IMR-90 (cell line): ENCODE measurements at regions not wholly inside any gene's neighbourhood (a gene's known extent, or its start where the extent isn't known, plus 50 kb on each side); places are given as distances from the start of the nearest gene placed in this dataset.

Experiments
- ATAC-seq: fragments of 200-7000 bp; cut with Tn5 transposase; 2 replicates; pipeline ENCODE4 v1.9.1; 2020; ENCODE audit warnings: low read depth, mild to moderate bottlenecking, moderate library complexity
- BruUV-seq: library from RNA; stranded (reverse); fragments of 400-500 nt; replicated peaks from 2 replicates; lab custom pipeline; 2021; lab: Mats Ljungman, UMichigan
- CTCF ChIA-PET: fragments of 300-600 bp; formaldehyde crosslinking; extraction: SDS; loops from one replicate; lab custom pipeline; 2021; ENCODE audit warnings: antibody characterized with exemption; lab: Yijun Ruan, JAX
- POLR2A ChIA-PET: fragments of 300-600 bp; sonication (Branson Sonifier 250); formaldehyde crosslinking; loops from one replicate; lab custom pipeline; 2022; ENCODE audit warnings: antibody characterized with exemption; ENCODE audit not compliant: unreplicated experiment; lab: Charles Lee
- DNase-seq: peaks from one replicate; pipeline ENCODE4 v3.0.0; 2013
- H2AFZ ChIP-seq: replicated peaks from 2 replicates; pipeline ENCODE3; 2013; ENCODE audit warnings: low read length, mild to moderate bottlenecking; ENCODE audit not compliant: poor library complexity
- H2AK5ac ChIP-seq: 2 replicates; pipeline ENCODE4 v1.6.1; 2013; ENCODE audit warnings: low read depth, low read length, inconsistent platforms
- H2AK9ac ChIP-seq: replicated peaks from 2 replicates; pipeline ENCODE3; 2013; ENCODE audit warnings: mild to moderate bottlenecking, low read depth, low read length, moderate library complexity; ENCODE audit not compliant: poor library complexity
- H2BK120ac ChIP-seq: 2 replicates; pipeline ENCODE4 v1.6.1; 2013; ENCODE audit warnings: low read depth, low read length, inconsistent platforms
- H2BK15ac ChIP-seq: 3 replicates; pipeline ENCODE4 v1.6.1; 2013; ENCODE audit warnings: low read depth, low read length, inconsistent platforms
- H2BK20ac ChIP-seq: 2 replicates; pipeline ENCODE4 v1.6.1; 2013; ENCODE audit warnings: low read depth, mild to moderate bottlenecking, inconsistent platforms, low read length, moderate library complexity
- H2BK5ac ChIP-seq: 2 replicates; pipeline ENCODE4 v1.6.1; 2013; ENCODE audit warnings: mild to moderate bottlenecking, low read depth, low read length, inconsistent platforms; ENCODE audit not compliant: poor library complexity, severe bottlenecking
- H3K14ac ChIP-seq: replicated peaks from 2 replicates; pipeline ENCODE4 v1.6.1; 2013; ENCODE audit warnings: low read depth, low read length, inconsistent platforms
- H3K18ac ChIP-seq: 2 replicates; pipeline ENCODE4 v1.6.1; 2013; ENCODE audit warnings: low read depth, low read length, control low read depth
- H3K23ac ChIP-seq: 2 replicates; pipeline ENCODE4 v1.6.1; 2013; ENCODE audit warnings: low read depth, low read length, inconsistent platforms
- H3K27ac ChIP-seq: 2 replicates; pipeline ENCODE4 v1.5.1; 2013; ENCODE audit warnings: mild to moderate bottlenecking, control low read depth, low read length; ENCODE audit not compliant: insufficient read depth
- H3K27me3 ChIP-seq: 2 replicates; pipeline ENCODE4 v1.6.1; 2013; ENCODE audit warnings: low read length; ENCODE audit not compliant: control insufficient read depth, insufficient read depth
- H3K36me3 ChIP-seq: 2 replicates; pipeline ENCODE4 v1.6.1; 2013; ENCODE audit warnings: low read length, mixed read lengths; ENCODE audit not compliant: control insufficient read depth, insufficient read depth
- H3K4ac ChIP-seq: 2 replicates; pipeline ENCODE4 v1.6.1; 2013; ENCODE audit warnings: low read depth, low read length, inconsistent platforms
- H3K4me1 ChIP-seq: 2 replicates; pipeline ENCODE4 v1.6.1; 2013; ENCODE audit warnings: low read length, mixed read lengths; ENCODE audit not compliant: control insufficient read depth, insufficient read depth
- H3K4me2 ChIP-seq: 2 replicates; pipeline ENCODE4 v1.6.1; 2013; ENCODE audit warnings: low read depth, mild to moderate bottlenecking, control low read depth, low read length, moderate library complexity
- H3K4me3 ChIP-seq: 2 replicates; pipeline ENCODE4 v1.5.1; 2013; ENCODE audit warnings: low read depth, mild to moderate bottlenecking, control low read depth, low read length, moderate library complexity; ENCODE audit not compliant: insufficient read depth
- H3K56ac ChIP-seq: 2 replicates; pipeline ENCODE4 v1.6.1; 2013; ENCODE audit warnings: low read length, inconsistent platforms; ENCODE audit not compliant: insufficient read depth; ENCODE audit errors: extremely low read depth
- H3K79me1 ChIP-seq, 2 experiments: 2 replicates each; pipeline ENCODE4 v1.6.1; 2013; ENCODE audit warnings: low read length in 2 of 2, inconsistent platforms in 1 of 2, low read depth in 1 of 2
- H3K9ac ChIP-seq: 2 replicates; pipeline ENCODE4 v1.6.1; 2013; ENCODE audit warnings: low read depth, low read length, control low read depth
- H3K9me1 ChIP-seq: 2 replicates; pipeline ENCODE4 v1.6.1; 2013; ENCODE audit warnings: low read length, inconsistent platforms; ENCODE audit not compliant: insufficient read depth
- H3K9me3 ChIP-seq: 2 replicates; pipeline ENCODE4 v1.6.1; 2013; ENCODE audit warnings: low read length; ENCODE audit not compliant: control insufficient read depth, insufficient read depth
- H4K20me1 ChIP-seq: 2 replicates; pipeline ENCODE4 v1.6.1; 2013; ENCODE audit warnings: low read length, inconsistent platforms; ENCODE audit not compliant: insufficient read depth
- H4K5ac ChIP-seq: 2 replicates; pipeline ENCODE4 v1.6.1; 2013; ENCODE audit warnings: mild to moderate bottlenecking, low read depth, low read length, control low read depth
- H4K8ac ChIP-seq, 2 experiments: 2 replicates each; pipeline ENCODE4 v1.6.1; 2013; ENCODE audit warnings: low read depth in 2 of 2, low read length in 2 of 2, control low read depth in 1 of 2, inconsistent platforms in 1 of 2
- H4K91ac ChIP-seq: 2 replicates; pipeline ENCODE4 v1.6.1; 2013; ENCODE audit warnings: low read depth, low read length, inconsistent platforms; ENCODE audit not compliant: insufficient read depth
- BHLHE40 ChIP-seq: fragments of 150-350 bp; IDR thresholded peaks from 2 replicates; pipeline ENCODE4 v1.6.1; 2016; ENCODE audit warnings: mild to moderate bottlenecking, low read depth, low read length
- CEBPB ChIP-seq: IDR thresholded peaks from 2 replicates; pipeline ENCODE4 v1.6.1; 2012; ENCODE audit warnings: low read depth, low read length, improper control_type of control experiment
- ELK1 ChIP-seq: fragments of 150-350 bp; IDR thresholded peaks from 2 replicates; pipeline ENCODE4 v1.6.1; 2016; ENCODE audit warnings: low read depth, mild to moderate bottlenecking, low read length, moderate library complexity, borderline replicate concordance
- MAFK ChIP-seq: IDR thresholded peaks from 2 replicates; pipeline ENCODE4 v1.6.1; 2012; ENCODE audit warnings: low read depth, low read length, improper control_type of control experiment
- MAZ ChIP-seq: IDR thresholded peaks from 2 replicates; pipeline ENCODE4 v1.6.1; 2012; ENCODE audit warnings: low read depth, mild to moderate bottlenecking, low read length, improper control_type of control experiment, moderate library complexity, borderline replicate concordance
- MXI1 ChIP-seq: IDR thresholded peaks from 2 replicates; pipeline ENCODE4 v1.6.1; 2012; ENCODE audit warnings: low read depth, mild to moderate bottlenecking, low read length, moderate library complexity, borderline replicate concordance
- NFE2L2 ChIP-seq: fragments of 150-350 bp; IDR thresholded peaks from 2 replicates; pipeline ENCODE4 v1.6.1; 2016; ENCODE audit warnings: low read depth, mild to moderate bottlenecking, low read length
- POLR2A ChIP-seq: IDR thresholded peaks from 2 replicates; pipeline ENCODE4 v1.6.1; 2012; ENCODE audit warnings: mild to moderate bottlenecking, low read depth, low read length
- RFX5 ChIP-seq: IDR thresholded peaks from 2 replicates; pipeline ENCODE4 v1.8.0; 2012; ENCODE audit warnings: low read depth, mild to moderate bottlenecking, low read length, moderate library complexity
- SMC3 ChIP-seq: fragments of 150-350 bp; IDR thresholded peaks from 2 replicates; pipeline ENCODE4 v1.6.1; 2016; ENCODE audit warnings: low read depth, mild to moderate bottlenecking, antibody characterized with exemption, low read length, moderate library complexity
- WGBS, 2 experiments: methylation state at CpG; one replicate each; pipeline versions ENCODE4 v1.1.5 to v1.1.7; 2013; ENCODE audit warnings: missing lambda C conversion rate in 2 of 2; ENCODE audit not compliant: insufficient read length in 1 of 2; ENCODE audit errors: extremely low coverage in 2 of 2; 5-methylcytosine and 5-hydroxymethylcytosine counted together
- dilution Hi-C: fragments of 300-500 bp; cut with HindIII; formaldehyde crosslinking; loops from one replicate; pipeline ENCODE4 v1.14.3; 2018; ENCODE audit warnings: low sequenced_read_pairs; ENCODE audit not compliant: unreplicated experiment
- in situ Hi-C: fragments of 300-500 bp; cut with MboI; formaldehyde crosslinking; loops from 3 replicates; pipeline ENCODE4 v1.14.3; 2019; ENCODE audit warnings: low sequenced_read_pairs, inconsistent platforms, mixed read lengths
- intact Hi-C: fragments of 100-400 bp; cut with micrococcal nuclease; formaldehyde crosslinking; loops from 2 replicates; pipeline ENCODE4 v1.10.0; 2022
- TF ChIP-seq, protein P1 (sequence below): conservative IDR thresholded peaks from 2 replicates; pipeline ENCODE4 v1.5.1; 2012; ENCODE audit warnings: mild to moderate bottlenecking, low read depth, low read length, improper control_type of control experiment

- Histone ChIP-seq H3K56ac (no peak overlapping the region), H3K9me3 (peaks cover 7% of the 10 kb centered on the region; the same call in 1 of the 2 replicates), H3K23ac (no peak overlapping the region), H2AFZ (no peak overlapping the region), H4K5ac (no peak overlapping the region), H3K9ac (no peak overlapping the region), H2BK15ac (no peak overlapping the region), H2AK5ac (no peak overlapping the region), H3K36me3 (no peaks in the 10 kb centered on the region), H3K14ac (no peak overlapping the region), H3K4me1 (no peaks in the 10 kb centered on the region), H3K18ac (no peak overlapping the region), H3K4ac (no peak overlapping the region), H3K9me1 (no peaks in the 10 kb centered on the region), H4K20me1 (no peaks in the 10 kb centered on the region), H3K4me2 (no peak overlapping the region), H3K27ac (no peak overlapping the region), H3K4me3 (no peak overlapping the region), H3K27me3 (no peaks in the 10 kb centered on the region), H2AK9ac (no peak overlapping the region), H4K8ac (no peak overlapping the region), H4K91ac (no peak overlapping the region), H2BK5ac (no peak overlapping the region), H2BK20ac (no peak overlapping the region), H3K79me1 (no peaks in the 10 kb centered on the region), H2BK120ac (no peak overlapping the region)
- in situ Hi-C loops = no loop called here
- TF ChIP-seq, protein P1, sequence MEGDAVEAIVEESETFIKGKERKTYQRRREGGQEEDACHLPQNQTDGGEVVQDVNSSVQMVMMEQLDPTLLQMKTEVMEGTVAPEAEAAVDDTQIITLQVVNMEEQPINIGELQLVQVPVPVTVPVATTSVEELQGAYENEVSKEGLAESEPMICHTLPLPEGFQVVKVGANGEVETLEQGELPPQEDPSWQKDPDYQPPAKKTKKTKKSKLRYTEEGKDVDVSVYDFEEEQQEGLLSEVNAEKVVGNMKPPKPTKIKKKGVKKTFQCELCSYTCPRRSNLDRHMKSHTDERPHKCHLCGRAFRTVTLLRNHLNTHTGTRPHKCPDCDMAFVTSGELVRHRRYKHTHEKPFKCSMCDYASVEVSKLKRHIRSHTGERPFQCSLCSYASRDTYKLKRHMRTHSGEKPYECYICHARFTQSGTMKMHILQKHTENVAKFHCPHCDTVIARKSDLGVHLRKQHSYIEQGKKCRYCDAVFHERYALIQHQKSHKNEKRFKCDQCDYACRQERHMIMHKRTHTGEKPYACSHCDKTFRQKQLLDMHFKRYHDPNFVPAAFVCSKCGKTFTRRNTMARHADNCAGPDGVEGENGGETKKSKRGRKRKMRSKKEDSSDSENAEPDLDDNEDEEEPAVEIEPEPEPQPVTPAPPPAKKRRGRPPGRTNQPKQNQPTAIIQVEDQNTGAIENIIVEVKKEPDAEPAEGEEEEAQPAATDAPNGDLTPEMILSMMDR = no peak
- TF ChIP-seq MAFK = no peak
- no peak for TF ChIP-seq BHLHE40
- no peak for TF ChIP-seq RFX5
- no peak for TF ChIP-seq CEBPB
- no peak for TF ChIP-seq ELK1
- no peak for TF ChIP-seq MAZ
- no peak for TF ChIP-seq POLR2A
- no peak for TF ChIP-seq MXI1
- no peak for TF ChIP-seq NFE2L2
- no peak for TF ChIP-seq SMC3
- dilution Hi-C loops = no loop called here
- intact Hi-C loops = no loop called here
- DNase-seq (no peak), ATAC-seq (no peak)
- POLR2A ChIA-PET = no interaction called here
- WGBS, 2 experiments = no CpG with 5 or more reads among the region's 3 CpGs
- CTCF ChIA-PET = interaction anchor here (1.4 kb wide), 1 partner anchor 15 kb away, joined by 3 read pairs; no protein-coding TSS in a partner anchor
- no TSS peak for BruUV-seq
Measured at GRCh38 chr12:61213646-61214045, 1046.6 kb upstream of the USP15 start.
